Activated T-cell treated with anti-CD3 and anti-CD28 coated beads, Interleukin-2, amount 50 U/mL, for 48 hours (primary cell): ENCODE measurements at regions not wholly inside any gene's neighbourhood (a gene's known extent, or its start where the extent isn't known, plus 50 kb on each side); places are given as distances from the start of the nearest gene placed in this dataset.

ENCODE experiments used
- DNase-seq, 2 experiments: peaks; one replicate each; pipeline ENCODE4 v3.0.0-alpha.2; 2020

DNA sequence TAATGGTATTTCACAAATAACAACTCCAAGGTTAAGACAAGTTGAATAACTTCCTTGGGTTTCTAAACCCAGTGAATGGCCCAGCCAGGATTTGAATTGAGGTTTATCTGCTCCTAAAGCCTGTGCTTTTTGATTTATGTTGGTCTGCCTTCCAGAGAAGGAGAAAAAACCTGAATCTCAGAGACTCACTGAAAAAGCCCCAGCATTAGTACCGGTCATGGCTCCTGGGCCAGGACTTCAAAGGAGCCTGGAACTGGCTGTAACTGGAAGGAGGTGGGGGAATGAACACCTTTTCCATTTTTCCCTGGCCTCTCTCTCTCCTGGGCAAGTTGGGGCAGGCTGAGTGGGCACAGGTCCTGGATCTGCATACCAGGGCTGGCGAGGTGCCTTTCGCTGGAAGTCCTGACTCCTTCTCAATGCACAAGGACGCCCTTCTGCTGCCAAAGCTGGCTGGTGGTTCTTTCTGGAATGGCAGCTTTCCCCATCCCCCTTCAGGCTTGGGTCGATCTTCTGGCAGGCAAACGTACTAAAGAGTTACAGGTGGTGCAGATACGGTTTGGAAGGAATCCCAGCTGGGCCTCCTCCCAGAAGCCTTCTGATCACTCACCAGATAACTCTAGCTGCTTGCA lies 268.2 kb downstream of the PTEN start:
- no peak for DNase-seq

DNA sequence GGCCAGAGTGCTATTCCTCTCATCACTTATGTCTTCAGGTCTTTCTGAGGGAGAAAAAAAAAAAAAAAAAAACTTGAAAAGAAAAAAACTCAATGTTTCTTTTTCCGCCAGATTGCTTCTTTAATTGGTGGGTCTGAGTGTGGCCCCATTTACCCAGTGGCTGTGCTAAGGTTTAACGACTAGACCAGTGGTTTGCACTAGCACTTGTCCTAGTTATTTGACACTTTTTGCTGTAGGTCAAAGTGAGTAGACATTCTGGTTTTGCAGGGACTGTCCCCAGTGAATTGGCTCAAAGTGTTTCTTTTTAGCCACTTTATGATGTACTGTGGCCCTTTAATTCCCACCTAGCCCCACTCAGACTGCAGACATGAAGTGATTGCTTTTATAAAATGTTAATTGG lies 273.3 kb downstream of the PTEN start:
- DNase-seq, result no peak

DNA sequence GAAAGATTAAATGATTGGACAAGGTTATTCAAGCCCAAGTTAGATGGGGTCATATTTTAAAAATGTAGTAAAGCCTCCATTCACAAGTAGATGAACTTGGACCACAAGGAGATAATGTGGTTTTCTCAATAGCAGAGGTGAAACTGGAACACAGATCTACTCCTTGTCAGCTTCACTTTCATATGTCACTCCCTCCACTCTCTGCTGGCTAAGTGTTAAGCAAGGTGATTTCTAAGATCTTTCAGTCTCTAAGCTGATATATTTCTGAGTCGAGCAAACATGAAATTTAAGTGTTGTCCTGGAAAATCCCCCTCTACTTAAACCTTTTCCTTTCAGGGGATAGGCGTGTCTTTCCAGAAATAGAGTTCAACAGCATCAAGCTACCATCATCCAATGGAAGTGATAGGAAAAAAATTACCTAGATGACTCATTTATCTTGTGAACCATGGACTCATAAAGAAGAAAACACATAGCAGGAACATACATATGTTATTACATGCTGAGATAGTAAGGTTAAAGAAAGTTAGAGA lies 275.0 kb downstream of the PTEN start:
- no peak for DNase-seq

DNA sequence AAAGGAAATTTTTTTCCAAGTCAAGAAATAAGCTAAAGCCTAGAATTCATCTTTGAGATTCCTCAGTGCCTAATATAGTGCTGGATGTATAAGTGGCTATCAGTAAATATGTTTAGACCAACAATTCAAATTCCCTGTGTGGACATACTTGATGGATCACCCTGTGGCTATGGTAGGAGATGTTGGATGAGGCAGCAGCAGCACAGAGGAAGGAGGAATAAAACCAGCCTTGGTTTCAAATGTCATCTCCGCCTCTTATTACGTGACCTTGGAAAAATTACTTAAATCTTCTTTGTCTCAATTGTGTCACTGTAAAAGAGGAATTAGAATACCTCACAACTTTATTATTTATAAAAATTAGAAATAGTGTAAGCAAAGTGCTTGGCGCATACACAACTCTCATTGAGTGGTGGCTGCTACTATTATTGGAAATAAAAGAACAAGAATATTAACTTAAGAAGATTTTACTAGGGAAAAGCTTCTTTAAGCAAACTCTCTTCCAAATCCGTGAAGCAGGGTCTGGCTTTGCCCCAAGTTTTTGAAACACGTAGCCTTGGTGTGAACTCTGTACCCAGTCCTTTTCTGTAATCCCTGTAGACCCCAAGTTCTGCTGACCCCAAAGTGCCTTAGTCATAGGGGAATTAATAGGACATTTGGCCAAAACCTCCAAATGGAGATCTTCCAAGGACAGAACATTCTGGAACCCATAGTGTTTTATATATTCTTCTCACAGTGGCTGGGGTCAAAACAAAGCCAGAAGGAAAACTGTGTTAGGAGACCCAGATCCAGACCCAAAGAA lies 283.8 kb downstream of the PTEN start:
- DNase-seq, result no peak

DNA sequence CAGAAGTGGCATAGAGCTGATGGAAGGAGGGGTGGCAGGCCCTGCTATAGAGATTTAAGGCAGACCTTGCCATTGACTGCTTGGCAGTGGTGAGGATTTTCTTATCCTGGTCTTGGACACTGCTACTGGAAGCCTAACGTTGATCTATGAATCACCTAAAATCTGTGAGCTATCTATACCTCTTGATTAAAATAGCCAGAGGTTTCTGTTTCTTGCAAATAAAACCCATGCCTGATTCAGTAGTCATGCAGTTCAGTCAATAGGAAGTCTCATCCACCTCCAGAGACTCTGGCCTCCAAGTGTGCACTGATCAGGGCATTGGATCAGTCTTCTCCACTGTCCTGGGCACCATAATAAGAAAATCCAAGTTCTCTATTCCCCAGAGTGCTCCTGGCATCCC lies 286.5 kb downstream of the PTEN start:
- DNase-seq, result no peak

DNA sequence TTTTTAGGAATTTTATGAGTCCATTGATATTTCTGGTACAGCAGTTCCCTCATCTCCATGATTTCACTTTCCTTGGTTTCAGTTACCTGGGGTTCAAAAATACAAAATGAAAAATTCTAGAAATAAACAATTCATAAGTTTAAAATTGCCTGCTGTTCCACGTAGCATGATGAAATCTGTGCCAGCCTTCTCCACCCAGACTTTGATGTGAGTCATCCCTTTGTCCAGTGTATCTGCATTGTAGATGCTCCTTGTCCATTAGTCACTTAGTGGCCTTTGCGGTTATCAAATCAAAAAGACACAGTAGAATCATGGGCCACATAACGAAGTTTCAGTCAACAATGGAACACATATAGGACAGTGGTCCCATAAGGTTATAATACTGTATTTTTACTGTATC lies 286.9 kb downstream of the PTEN start:
- DNase-seq, result no peak

DNA sequence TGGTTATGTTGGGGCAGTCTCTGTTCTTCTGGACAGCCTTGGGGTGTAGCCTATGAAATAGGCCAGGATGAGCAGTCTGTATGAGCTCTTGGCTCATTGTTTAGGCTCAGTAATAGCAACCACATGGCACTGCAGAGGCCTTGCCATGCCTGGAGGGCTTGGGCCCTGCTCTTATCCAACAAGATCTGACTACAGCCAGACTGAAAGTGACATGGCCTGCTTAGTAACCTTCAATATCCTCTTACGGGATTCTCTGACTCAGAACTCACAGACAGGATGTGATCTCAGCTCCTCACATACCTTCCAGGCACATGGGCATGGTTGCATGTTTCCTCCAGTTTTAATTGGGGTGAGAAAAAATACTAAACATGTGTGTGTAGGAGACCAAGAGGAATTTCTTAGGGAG lies 289.3 kb downstream of the PTEN start:
- DNase-seq, result peak; percentile 60 to 69

DNA sequence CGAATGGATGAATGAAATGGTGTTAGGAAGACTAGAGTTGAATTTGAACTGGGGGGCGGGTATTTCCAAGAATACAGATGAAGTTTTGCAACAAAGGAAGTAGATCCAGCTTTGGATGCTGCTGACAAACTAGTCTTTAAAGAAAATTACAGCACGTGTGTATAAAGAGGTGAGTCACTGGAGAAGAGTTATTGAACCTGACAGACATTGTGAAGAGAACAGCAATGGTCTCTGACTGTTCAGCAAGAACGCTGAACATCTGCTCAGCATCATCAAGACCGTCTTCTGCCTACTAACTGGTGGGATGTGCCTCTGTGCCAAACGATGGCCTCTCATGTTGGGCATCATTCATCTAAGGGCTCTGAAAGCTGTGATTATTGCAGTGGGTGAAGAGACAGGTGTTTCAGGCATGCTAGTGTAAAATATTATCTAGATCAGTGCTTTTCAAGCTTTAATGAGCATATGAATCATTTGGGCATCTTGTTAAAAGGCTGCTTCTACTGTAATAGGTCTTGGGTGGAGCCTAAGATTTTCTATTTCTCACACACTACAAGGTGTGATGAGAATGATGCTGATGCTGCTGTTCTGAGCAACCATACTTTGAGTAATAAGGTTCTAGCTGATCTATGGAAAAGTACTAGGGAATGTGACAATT lies 291.3 kb downstream of the PTEN start:
- DNase-seq, result no peak

DNA sequence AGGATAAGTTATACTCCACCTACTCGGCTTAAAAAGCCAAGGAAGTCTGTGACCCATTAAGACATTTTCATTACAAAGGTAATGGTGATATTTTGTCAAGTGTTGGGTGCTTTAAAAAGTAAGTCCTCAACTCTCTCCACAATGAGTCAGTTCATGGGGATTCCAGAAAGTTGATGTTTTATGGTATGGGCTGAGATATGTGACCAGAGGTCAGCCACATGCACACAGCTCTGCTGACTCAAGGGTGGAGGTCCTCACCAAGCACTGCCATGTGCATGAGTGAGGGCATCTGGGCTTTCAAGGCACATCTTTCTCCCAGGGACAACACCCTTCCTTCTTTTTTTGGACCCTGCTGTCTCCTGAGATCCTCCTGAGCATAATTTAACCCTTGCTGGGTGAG lies 292.9 kb downstream of the PTEN start:
- no peak for DNase-seq

DNA sequence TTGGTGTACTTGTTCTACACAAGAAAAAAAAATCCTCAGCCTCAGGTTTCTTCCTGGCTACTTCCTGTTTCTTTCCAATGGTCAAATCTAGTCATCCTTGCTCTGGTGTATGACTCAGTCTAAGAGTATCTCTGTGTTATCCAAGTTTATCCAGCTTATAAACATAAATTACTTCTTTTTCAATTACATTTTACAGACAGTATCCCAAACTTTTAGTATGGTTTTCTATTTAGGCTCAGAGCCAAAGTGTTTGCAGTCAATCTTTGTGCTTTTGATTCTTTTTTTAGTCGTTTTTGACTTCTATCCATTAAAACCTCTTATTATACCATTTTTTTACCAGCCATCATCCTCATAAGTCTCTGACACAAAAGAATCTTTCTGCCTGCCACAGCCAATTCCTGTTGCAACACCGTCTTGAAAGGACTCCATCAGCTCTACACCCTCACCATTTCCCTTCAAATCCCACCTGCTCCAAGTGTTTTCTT lies 294.6 kb downstream of the PTEN start:
- DNase-seq, result no peak

DNA sequence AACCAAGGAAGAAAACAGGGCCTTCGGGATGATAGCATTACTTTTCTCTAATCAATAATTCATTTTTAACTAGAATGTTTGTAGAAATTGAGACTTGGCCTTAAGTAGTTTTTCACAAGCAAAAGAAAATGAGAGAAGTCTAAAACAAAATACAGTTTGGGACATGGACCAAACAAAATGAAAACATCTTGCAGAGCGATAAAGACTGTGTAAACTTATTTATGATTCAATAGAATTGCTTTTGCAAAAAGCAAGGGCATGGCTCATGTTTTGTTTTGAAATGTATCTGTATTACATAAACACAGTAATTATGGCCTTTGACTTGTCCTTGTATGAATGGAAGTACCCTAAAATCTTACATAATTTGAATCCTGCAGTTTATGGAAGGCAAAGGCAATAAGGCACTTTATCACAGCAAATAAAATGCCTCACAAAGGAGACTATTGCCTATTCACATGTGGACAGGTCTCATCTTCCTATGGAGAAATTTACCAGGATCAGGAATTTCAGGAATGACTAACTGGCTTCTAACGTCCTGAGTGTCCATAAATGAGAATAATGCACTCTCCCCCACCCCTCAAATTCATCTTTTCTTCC lies 295.2 kb downstream of the PTEN start:
- DNase-seq, result no peak

DNA sequence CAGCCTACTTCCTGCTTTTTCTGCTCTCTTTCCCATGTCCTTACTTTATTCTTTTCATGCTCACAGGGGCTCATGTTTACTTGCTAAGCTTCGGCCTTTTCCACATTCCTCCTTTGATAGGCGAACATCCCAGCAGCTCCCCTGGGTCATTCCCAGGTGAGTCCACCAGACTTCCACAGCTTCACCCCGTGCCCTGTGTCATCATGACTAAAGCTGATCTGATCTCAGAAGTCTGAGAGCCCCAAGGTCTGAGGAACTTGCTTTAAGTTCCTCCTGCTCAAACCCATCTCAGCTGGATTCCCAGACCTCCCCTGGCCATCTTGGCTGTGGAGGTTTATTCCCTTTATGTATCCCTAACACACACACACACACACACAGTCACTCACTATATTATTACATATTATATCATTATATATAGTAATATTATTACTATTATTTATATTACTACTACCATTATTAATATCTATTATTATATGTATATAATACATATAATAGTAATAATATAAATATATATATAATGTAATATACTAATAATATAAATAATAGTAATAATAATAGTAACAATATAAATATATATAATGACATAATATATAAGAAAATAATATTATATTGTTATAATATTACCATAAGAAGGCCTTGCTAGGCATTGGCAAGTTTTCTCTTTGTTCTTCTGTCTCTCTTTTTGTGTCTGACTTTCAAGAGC lies 295.9 kb downstream of the PTEN start:
- DNase-seq, result no peak

DNA sequence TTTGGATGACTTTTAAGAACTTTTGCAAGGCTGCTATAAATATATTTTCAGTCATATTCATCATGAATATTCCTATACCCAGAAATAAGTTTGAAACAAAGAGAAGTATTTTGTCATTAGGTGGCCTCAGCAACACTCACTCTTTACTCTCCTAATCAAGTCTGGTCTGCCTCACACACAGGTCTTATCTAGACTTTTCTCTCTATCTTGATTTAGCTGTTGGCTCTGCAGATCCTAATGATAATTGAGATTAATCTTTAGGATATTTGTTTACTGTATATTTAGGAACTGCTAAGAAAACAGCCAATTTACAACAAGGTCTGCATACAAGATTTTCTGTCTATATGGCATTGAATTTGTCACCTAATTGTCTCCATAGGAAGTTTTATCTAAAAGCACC lies 297.6 kb downstream of the PTEN start:
- DNase-seq, result no peak

DNA sequence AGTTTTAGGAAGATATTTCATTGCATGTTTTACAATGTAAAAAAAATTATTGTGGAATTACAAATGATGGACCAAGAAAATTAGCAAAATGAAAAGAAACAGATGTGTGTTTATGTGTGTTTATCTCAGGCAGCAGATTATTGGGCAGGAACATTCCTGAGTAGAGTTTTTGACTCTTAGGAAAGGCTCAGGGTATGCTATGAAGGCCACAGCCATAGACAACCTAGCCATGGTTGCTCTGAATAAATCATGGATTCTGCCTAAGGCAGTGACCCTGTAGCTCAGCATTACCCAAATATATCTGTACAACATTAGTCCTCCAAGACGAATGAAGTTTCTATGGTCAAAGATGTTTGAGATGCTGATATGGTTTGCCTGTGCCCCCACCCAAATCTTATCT lies 298.3 kb downstream of the PTEN start:
- no peak for DNase-seq

DNA sequence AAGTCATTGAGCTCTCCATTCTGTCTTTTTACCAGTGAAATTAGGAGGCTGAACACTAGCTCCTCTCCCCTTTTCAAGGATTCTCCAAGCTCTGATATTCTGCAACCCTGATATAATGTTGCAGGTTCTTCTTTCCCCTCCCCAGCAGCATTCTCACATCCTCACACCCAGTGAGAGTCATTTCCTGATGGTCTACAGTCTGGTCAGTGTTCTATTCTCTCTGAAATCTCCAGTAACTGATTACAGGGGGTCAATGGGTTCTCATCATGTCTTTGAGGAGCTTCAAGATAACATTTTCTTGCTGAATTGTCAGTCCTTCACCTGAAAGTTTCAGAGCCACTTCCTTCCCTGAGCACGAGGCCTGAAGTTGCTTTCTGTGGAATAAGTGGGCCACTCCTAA lies 299.4 kb downstream of the PTEN start:
- no peak for DNase-seq

DNA sequence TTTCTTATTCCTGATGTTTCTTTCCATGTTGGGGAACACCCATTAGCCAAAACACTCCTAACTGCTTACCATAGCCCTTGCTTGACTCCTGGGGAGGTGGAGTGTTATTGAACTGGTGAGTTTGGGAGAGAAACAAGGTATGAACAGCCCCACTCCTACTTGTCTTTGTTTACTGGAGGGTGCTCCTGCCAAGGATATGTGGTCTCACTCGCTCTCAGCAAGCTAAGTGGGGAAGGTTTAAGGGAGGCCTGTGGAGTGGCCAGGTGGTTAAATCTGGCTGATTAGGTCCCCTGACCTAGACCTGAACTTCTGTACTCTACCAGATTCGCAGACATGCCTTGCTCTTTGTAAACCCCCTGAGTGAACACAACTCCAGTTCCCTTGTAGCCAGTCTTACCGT lies 300.1 kb downstream of the PTEN start:
- no peak for DNase-seq

DNA sequence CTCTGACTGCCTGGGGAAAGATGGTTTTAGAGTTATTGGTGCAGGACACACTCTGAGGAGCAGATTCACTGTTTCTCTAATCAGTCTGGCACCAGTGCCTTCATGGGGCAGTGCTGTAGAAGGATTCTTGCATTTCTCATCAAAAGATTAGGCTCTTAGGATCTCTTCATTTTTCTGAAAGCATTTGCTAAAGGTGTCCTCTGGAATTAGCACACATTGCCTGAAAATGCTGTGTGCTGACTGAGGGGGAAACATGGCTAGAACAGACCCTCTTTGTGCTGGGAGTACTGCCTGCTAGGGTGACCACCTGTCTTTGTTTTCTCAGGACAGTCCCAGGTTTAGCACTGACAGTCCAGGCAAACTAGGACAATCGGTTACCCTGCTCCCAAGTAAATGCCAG lies 301.0 kb downstream of the PTEN start:
- no peak for DNase-seq

DNA sequence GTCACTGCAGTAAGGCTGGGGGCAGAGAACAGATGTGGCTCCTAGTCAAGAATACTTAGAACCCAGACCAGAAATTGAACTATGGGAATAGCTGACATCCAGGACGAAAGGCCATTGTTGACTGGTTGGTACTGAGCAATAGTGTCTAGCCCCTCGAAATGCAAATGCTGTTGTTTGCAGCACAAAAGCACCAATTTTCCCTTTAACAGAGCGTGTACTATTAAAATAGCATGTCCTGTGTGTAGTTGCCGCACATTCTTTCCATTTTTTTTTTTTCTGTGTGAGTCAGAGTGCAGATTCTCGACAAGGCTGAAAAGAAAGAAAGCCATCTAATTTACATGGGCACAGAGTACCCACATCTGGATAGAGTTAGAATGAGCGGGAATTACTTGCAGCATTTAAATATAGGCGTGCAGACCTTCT lies 302.4 kb downstream of the PTEN start:
- DNase-seq, result no peak

DNA sequence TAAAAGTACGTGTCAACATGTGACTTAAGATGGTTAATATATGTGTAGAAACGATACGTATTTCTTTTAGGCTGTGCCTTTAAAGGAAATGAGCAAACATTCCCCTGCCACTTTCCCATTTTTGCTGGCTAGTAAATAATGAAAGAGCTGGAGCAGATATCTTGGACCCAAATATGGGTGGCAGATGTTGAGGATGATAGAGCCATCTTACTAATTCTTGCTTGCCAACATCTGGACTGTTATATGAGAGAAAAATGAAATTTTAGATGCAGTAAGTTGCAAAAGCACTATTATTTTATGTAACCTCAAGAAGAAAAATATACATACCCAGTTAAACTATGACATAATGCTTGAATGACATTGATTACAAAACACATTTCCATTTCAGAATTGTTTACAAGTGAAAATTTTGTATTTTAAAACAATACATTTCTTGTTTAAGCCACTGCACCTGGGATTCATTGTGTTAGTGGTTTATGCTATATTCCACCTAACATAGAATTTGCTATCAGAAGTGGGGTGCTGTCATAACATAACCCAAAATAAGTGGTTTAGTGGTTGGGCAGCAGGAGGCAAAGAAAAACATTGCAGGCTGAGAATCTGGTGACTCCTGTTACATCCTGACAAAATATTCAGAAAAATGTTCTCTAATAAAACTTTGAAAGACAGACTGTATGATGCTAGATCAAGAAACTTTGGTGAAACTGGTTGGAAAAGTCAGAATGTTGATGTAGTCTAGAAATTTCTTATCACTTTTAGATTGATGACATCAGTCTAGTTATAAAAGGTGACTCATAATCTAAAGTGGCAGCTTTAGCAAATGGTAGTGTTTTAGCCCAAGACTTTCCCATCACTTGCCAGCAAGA lies 305.0 kb downstream of the PTEN start:
- DNase-seq, result no peak

DNA sequence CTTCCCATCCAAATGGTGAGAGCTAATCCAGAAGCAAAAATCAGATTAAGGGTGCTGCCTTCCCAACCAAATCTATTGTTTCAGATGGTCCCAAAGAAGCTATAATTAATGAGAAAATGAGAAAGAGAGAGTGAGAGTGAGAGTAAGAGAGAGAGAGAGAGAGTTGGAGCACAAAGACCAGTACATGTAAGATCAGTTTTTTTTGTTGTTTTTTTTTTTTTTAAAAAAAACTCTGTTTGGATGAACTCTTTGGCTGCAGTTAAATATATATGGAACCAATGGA lies 305.6 kb downstream of the PTEN start:
- no peak for DNase-seq

DNA sequence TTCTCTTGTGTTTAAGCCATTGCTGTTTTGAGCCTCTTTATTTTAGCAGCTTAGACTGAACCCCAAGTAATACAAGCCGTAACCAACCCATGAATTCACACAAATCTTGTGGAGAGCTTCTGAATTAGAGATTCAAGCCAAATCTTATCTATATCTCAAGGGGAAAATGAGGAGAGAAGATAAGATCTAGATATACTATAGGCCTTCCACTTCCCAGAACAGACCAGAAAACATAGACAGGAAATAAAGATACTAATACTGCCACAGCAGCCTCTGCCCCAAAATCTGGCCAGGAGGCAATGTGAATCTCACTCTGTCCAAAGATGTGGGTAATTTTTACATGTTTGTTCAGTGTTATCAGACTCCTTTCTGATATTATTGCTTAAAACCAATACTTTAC lies 307.2 kb downstream of the PTEN start:
- no peak for DNase-seq

DNA sequence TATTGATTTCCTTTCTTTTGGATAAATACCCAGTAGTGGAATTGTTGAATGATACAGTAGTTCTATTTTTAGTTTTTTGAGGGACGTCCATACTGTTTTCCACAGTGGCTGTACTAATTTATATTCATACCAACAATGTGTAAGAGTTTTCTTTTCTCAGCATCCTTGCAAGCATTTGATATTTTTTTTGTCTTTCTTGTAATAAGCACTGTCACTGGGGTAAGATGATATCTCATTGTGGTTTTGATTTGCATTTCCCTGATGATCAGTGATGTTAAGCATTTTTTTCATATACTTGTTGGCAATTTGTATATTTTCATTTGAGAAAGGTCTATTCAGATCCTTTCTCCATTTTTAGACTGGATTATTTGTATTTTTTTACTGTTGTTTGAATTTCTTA lies 308.7 kb downstream of the PTEN start:
- no peak for DNase-seq
